HCEC 1CT (cell line): ENCODE measurements at regions not wholly inside any gene's neighbourhood (a gene's known extent, or its start where the extent isn't known, plus 50 kb on each side); places are given as distances from the start of the nearest gene placed in this dataset.
A peak's percentile ranks its signal among the peaks of the same experiment; 100 is the strongest.

Experiments used
- DNase-seq: peaks from one replicate; pipeline ENCODE4 v3.0.0-alpha.2; 2017

GRCh38 chr12:116382686-116383530 is 105.4 kb upstream of the MED13L start:
- DNase-seq, result peak; percentile 96

GRCh38 chr12:116384175-116384574 is 106.7 kb upstream of the MED13L start:
- no peak for DNase-seq

GRCh38 chr12:116384691-116385485 is 107.4 kb upstream of the MED13L start:
- peak; percentile 46 for DNase-seq

DNA sequence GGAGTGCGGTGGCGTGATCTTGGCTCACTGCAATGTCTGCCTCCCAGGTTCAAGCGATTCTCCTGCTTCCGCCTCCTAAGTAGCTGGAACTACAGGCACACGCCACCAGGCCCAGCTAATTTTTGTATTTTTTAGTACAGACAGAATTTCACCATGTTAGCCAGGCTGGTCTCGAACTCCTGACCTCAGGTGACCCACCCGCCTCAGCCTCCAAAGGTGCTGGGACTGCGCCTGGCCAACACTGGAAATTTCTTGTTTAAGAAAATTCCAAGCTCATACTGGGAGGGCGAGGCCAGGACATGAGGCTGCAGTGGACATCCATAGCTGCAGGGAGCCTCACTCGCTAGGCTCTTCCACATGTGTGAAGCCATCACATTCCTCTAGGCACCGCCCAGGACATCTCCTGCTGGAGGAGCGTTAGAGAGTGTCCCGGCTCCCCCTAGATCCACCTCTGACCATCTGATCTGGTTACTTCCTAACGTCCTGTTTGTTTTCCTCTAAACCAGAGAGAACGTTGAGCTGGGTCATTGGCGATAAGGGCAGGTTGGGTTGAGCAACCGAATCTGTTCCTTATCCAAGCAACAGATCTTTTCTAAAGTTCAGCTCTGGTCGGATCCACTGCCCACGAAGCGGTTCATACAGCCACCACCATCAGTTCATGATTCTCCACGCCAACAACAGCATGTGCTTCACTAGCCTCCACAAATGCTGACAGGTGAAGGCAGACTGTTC is 108.2 kb upstream of the MED13L start:
- no peak for DNase-seq

DNA sequence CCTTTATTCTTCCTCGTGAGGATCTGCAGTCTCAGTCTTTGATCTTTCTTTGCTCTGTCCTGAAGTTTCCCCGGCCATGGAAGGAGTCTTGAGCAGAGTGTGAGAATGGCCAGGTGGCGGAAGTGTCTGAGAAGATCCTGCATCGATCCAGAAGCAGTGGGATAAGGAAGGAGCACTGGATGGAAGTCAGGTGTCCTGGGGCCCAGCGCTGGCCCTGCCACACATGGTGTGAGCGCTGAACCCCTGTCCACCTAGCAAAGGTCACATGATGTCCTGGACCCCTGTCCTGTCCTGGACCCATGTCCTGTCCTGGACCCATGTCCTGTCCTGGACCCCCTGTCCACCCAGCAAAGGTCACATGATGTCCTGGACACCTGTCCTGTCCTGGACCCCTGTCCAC is 111.8 kb upstream of the MED13L start:
- no peak for DNase-seq

GRCh38 chr12:116389990-116390389 is 112.5 kb upstream of the MED13L start:
- DNase-seq, result peak; percentile 92

GRCh38 chr12:116390401-116391335 is 113.2 kb upstream of the MED13L start:
- DNase-seq, result peak; percentile 46

- no peak for DNase-seq
These were observed 114.0 kb upstream of the MED13L start for GRCh38 chr12:116391501-116391900.

DNA sequence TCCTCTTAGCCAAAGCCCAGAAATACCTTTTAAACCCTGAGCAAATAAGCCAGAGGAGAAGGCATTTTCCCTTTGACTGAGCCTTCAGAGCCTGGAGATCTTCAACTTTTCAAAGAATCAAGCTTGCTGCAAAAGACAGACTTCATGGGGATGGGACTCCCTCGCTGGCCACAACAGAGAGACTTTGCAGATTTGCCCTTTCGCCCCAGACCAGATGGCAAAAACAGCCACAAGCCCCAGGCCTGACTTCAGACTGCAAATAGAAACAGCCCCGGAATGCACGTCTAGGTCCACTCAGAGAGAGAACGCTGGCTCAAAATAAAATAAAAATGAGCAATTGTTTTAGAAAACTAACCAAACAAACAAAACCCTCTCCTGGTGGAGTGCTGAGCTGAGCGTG is 114.6 kb upstream of the MED13L start:
- DNase-seq, result no peak

DNA sequence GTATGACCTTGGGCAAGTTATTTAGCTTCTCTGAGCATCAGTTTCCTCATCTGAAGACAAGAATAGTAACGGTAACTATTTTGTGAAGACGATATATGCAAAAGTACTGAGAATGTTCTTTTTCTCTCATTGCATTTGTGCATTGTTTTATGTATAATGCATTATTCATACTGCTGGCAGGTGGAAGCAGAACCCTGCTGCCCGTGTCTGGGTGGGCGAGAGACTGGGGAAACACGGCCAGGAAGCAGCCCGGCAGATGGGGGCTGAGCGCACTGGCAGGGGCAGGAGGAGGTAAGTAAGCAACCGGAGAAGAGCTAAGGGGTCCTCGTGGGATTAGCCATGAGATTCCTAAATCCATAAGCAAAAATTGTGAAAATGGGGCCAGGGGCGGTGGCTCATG is 115.8 kb upstream of the MED13L start:
- DNase-seq, result no peak

- no peak for DNase-seq
These were observed 116.6 kb upstream of the MED13L start for GRCh38 chr12:116393859-116394650.

GRCh38 chr12:116395396-116395795 is 117.9 kb upstream of the MED13L start:
- no peak for DNase-seq

DNA sequence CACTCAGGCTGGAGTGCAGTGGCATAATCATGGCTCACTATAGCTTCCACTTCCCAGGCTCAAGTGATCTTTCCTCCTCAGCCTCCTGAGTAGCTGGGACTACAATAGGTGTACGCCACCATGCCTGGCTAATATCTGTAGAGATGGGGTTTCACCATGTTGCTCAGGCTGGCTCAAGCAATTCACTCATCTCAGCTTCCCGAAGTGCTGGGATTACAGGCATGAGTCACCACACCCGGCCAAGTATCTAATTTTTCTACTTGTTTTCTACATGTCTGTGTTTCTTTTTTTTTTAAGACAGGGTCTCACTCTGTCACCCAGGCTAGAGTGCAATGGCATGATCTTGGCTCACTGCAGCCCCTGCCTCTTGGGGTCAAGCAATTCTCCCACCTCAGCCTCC is 119.7 kb upstream of the MED13L start:
- DNase-seq, result peak; percentile 57

DNA sequence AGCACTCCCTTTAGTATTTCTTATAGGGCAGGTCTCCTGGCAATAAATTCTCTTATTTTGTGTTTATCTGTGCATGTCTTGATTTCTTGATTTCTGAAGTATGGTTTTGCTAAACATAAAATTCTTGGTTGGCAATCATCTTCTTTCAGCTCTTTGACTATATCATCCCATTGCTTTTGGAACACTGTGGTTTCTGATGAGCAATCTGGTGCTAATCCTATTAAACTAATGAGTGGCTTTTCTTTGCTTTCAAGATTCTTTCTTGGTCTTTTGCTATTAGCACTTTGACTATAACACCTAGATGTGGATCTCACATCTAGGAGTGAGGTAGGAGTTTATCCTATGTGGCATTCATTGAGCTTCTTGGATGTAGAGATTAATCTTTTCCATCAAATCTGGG is 120.7 kb upstream of the MED13L start:
- no peak for DNase-seq

DNA sequence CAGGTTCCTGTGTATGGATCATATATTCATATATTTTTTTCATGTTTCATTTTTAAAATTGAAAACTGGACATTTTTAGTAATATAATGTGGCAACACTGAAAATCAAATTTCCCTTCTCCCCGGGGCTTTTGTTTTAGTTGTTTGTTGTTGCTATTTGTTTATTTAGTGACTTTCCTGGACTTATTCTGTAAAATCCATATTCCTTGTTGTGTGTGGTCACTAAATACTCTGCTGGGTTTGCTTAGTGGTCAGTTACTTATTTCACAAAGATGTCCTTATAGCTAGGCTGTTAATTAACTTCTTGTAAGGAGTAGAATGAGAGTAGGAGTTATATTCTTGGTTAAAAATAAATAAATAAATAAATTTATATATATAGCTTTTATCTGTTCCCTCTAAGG is 121.6 kb upstream of the MED13L start:
- no peak for DNase-seq

DNA sequence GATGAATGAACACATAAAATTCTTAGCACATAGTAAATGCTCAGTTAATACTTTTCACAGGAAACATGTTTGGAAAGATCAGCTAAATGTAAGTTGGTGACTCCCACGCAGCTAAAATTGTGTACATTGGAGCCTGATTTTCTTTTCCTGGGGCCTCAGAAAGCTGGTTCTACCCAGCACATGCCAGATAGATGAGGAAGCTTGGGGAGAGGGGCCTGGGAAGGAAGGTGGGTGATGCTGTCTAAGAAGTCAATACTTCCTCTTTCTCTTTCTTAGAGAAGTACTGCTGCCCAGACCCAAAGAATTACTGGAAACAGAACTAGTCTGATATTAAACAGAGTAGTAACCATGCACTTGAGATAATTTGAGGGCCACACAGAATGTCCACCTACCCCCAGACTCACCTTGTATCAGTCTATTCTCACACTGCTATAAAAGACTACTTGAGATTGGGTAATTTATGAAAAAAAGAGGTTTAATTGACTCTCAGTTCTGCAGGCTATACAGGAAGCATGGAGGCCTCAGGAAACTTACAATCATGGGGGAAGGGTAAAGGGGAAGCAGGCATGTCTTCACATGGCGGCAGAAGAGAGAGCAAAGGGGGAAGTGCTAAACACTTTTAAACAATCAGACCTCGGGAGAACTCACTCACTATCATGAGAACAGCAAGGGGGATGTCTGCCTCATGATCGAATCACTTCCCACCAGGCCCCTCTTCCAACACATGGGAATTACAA is 123.3 kb upstream of the MED13L start:
- no peak for DNase-seq

DNA sequence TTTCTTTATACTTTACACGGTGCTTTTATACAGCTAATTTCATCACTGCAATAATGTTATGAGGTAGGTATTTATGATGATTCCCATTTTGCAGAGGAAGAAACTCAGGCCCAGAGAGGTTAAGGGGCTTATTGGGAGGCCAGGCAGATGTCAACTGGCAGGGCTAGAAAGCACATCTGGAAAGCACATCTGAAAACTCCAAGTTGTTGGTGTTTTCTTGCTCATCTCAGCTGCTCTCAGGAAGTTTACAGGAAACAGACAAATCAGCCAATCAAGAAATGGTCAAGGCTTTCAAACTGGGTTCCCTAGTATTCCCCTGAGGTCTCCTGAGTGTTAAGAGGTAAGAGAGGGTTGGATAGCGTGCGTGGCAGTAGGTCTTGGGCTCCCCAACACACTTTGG is 124.1 kb upstream of the MED13L start:
- DNase-seq, result no peak

GRCh38 chr12:116402163-116402939 is 124.9 kb upstream of the MED13L start:
- no peak for DNase-seq

- DNase-seq, result no peak
These were observed 126.1 kb upstream of the MED13L start for GRCh38 chr12:116403546-116403945.

DNA sequence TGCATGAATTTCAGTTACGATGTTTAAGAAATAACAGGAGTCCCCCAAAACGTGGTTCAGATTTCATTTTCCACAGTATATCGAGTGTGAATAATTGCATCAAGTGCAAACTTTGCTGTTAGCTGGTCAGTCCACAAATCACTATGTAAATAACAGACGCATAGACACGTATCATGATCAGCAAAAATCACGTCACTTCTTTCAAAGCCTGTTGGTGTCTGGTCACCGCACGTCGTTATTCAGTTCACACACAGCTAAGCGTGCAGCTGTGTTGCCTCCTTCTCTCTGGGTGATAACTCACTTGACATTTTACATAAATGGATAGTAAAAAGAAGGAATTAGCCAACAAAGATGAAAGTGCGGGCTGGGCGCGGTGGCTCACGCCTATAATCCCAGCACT is 126.8 kb upstream of the MED13L start:
- DNase-seq, result no peak
